ENCODE measurements at regions not wholly inside any gene's neighbourhood (a gene's known extent, or its start where the extent isn't known, plus 50 kb on each side); places are given as distances from the start of the nearest gene placed in this dataset.

GRCh38 chr16:85486256-85486915 lies 126.7 kb upstream of the GSE1 start:
- DNase-seq = no peak

DNA sequence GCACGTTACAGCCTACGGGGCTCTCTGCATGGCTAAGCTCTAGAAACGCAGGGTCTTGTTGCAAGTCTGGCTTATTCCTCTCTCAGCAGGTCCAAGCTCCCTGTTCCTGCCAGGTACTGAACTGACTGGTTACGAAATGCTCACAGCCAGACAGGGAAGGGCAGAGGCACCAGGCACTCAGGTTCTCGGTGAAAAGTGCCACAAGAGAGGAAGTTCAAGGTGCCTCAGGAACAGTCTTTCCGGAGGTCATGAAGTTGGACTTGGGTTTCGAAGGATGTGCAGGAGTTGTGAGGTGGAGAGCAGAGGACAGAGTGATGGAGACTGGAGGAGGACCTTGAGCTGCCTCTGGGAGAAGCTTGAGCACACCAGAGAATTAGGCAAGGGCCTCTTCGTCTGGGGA lies 124.7 kb upstream of the GSE1 start:
- DNase-seq = no peak

- DNase-seq = no peak
Measured at GRCh38 chr16:85490407-85491057, 122.6 kb upstream of the GSE1 start.

DNA sequence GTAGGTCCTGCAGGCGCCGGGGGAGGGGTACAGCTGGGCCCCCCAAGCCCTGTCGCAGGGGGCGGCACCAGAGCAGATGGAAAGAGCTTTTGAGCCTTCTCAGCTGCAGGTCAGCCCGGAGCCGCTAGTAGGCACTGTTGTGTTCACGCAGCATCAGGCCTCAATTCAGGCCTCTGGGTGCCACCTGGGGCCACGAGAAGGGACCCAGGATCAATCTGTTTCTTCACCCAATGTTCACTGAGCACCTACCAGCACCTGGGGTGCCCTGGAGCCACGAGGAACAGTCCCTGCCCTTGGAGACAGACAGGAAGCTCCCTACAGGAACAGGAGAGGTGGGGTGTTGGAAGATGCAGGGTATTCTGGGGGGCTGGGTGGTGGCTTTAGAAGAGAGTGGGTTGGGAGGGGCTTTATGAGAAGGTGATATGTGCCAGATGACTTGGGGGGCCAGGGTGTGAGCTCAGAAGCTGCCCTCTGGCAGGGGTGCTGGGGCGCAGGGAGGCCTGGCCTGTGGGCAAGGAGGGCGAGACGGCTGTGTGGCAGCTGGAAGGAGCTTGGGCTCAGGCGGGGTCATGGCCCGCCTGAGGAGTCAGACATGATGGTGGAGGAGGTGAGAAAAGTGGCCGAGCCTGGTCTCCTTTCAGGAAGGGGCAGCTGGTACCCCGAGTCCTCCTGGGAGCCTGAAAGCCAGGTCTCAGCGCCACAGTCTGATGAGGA lies 121.9 kb upstream of the GSE1 start:
- no peak for DNase-seq

- no peak for DNase-seq
Measured at GRCh38 chr16:85491798-85492294, 121.3 kb upstream of the GSE1 start.

DNA sequence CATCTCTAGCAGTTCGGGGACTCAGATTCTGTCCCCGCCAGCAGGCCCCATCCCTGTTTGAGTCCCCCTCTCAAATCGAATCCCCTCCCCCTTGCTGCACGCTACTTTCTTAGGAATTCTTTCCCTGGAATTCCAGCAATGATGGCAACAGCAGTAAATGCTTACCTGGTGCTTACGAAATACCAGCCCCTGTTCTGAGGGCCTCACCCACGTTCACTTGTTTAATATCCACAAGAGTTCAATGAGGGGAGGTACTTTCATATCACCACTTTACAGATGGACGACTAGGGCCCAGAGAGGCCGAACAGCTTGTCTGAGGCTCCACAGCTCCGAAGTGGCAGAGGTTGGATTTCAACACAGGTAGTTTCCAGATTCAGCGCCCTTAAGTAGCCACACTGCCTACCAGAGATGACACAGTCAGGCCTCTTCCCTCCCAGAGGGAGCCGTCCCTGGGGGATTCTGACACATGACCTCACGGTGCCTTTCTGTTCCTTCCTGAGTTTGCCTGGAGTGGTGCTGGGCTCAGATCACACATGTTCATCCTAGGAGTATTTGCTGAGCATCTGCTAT lies 120.7 kb upstream of the GSE1 start:
- no peak for DNase-seq

DNA sequence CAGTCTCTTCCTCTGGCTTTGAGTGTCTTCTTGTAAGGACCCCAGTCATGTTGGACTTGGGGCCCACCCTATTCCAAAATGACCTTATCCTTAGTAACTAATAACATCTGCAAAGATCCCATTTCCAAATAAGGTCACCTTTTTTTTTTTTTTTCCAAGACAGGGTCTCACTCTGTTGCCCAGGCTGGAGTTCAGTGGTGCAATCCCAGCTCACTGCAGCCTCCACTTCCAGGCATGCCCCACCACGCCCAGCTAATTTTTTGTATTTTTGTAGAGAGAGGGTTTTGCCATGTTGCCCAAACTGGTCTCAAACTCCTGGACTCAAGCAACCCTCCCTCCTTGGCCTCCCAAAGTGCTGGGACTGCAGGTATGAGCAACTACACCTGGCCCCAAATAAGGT lies 118.8 kb upstream of the GSE1 start:
- no peak for DNase-seq

- no peak for DNase-seq
Measured at GRCh38 chr16:85495259-85495658, 117.9 kb upstream of the GSE1 start.

DNA sequence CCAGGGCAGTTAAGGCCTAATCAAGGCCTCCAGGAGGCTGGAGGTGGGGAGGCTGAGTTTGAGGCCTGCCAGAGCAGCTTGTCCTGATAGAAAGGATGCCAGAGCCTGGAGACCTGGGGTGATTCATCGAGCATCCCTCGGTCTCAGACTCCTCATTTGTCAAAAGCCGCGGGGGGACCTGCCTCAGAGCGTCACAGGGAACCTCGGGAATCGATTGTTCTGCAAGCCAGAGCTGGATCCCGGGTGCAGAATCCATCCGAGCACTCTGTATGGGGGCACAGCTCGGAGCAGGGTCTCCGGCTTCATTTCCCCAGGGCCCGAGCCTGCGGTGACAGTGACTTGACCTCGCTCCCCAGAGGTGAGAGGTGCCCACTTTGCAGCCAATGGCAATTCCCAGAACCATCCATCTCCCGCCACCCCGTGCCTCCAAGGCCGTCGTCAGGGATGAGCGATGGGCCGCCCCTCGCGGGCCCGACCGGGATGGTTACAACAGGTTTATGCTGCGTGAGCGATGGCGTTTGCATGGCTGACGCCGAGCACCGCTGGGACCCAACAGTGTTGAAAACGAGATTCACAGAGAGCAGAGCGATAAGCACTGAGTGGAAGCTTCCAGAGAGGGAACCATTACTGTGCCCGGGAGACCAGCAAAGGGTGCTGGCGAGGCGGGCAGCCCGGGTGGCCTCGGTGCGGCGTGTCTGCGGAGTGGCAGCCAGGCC lies 117.1 kb upstream of the GSE1 start:
- no peak for DNase-seq

DNA sequence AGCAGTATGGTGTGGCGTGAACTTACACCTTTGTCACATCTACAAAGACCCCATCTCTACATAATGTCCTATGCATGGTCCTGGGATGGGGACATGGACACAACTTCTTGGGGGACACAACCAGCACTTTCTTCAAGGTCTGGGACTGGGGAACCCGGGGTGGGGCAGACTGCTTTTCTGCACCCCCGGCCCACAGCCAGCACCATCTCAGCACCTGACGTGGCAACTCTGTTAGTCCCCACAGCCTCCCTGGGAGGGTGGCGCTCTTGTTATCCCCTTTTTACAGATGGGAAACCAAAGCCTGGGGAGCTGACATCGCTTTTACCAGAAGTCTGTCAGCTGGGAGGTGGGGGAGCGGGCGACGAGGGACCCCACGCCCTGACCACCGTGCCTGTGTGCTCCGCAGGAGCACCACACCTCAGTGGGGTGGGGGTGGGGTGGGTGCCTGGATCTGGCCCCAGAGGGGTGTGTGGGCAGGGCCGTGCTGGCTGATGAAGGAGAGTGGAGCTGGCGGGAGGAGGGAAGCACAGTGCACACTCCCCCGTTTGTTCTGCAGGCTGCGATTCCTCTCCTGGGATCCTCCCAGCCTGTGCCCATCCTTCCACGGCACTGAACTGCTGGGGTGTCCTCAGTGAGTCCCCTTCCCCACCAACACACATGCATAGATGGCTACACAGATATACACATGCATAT lies 115.4 kb upstream of the GSE1 start:
- no peak for DNase-seq

DNA sequence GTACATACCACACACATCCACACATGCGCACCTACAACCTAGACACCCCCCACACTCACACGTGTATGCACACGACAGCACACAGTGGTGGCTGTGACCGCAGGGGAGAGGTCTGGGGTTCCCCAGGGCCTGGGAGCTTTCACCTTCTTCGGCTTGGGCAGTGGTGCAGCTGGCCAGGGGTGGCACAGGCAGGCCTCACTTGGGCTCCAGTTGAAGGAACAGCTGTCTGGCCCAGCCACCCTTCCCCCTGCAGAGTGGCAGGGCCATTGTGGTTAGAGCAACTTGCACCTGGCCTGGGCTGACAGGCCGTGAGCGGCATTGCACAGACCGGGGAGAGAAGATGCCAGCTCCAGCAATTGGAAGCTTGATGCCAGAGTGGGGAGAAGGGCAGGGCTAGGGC lies 114.5 kb upstream of the GSE1 start:
- no peak for DNase-seq

DNA sequence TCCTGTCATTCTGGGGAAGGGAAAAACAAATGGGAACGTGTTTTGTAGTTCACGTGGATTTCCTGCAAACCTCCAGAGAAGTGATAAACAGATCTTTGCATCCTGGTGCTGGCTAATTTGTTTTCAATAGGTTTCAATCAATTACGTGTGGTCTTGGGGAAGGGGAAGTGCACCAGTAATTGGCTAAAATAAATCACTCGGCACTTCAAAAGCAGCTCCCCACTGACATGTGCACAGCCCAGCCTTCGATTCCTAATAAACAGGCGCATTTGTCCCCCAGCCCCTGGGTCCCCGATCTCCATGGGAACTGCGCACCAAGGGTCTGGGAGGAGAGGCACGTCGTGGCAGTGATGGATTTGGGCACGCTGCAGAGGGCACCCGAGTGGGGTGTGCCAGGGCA lies 112.9 kb upstream of the GSE1 start:
- no peak for DNase-seq

DNA sequence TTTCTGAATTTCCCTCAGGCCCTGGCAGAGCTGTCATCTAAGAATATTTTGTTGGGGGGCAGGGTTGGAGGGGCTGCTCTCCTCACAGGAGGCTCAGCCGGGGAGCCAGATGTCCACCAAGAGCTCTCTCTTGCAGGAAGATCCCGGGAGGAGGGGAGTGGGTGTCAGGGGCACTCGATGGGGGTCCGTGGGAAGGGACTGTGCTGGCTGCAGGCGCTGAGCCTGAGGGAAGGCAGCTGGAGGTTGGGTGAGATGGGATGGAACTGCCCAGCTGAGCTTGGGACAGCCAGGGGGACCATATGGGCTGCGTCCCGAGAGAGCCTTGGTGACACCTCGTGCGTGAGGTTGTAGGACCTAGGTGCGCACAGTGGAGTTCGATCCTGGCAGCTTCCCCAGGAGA lies 111.2 kb upstream of the GSE1 start:
- no peak for DNase-seq

DNA sequence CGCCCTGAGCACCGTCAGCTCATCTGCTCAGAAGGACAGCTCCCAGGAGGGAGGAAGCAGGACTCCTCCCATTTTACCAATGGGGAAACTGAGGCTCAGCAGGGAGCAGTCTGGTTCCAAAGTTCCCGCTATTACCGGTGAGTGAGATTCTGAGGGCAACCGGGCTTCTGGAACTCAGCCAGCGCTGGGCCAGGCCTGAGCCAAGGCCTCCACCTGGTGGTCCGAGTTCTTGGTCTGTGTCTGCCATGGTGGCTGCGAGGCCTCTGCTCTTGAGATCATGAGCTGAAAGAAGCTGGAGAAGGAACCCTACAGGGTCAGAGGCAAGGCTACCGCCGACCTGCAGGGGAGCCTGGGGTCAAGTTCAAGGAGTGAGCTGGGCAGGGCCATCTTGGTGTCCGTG lies 110.8 kb upstream of the GSE1 start:
- DNase-seq = no peak

DNA sequence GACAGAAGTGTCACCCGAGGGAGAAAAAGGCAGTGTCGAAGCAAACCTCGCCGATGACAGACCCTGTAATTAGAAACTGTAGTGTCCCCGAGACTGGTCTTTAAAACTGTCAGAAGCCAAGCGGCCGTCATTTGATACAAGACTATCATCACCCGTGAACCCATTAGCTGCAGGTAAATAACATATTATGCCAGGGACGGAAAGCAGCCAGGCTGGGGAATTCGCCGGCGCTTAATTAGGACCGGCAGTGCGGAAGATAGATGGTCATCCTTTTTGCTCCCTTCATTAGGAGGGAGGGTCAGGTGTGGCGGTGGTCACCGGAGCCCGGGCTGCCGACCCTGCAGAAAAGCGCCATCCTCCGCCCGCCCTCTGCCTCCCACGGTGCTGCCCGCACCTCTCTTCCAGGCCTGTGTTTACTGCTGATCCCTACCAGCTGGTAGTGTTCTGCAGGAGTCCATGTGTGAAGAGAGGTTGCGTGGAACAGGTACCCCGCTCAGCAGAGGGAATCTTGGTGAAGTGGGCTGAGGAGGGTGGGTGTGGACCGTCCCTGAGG lies 109.4 kb upstream of the GSE1 start:
- DNase-seq = no peak

- no peak for DNase-seq
Measured at GRCh38 chr16:85504242-85504641, 108.9 kb upstream of the GSE1 start.

GRCh38 chr16:85505794-85506634 lies 107.1 kb upstream of the GSE1 start:
- DNase-seq = no peak

GRCh38 chr16:85506635-85506911 lies 106.5 kb upstream of the GSE1 start:
- DNase-seq = no peak

GRCh38 chr16:85507342-85507741 lies 105.8 kb upstream of the GSE1 start:
- no peak for DNase-seq

- no peak for DNase-seq
Measured at GRCh38 chr16:85508388-85508787, 104.7 kb upstream of the GSE1 start.

DNA sequence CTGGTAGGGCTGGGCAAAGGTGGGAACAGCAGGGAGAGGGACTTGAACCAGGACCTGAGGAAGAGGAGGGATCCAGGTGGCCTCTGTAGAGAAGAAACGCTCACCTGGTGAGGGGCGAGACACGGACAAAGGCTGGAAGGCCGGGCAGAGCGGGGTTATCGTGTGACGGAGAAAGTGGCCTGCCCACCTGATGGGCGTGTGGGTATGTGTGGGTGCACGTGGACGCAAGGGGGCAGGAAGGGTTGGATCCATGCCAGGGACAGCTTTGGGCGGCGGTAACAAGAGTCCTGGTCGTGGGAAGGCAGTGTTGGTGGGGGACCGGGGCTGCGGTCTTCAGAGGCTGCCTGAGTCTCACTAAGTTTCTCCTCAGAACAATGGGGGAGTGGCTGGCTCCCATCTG lies 104.1 kb upstream of the GSE1 start:
- DNase-seq = no peak

Data from NCI-H2081 treated with DMSO at 0.1 percent for 48 hours (cell line).